ENCODE measurements at regions not wholly inside any gene's neighbourhood (a gene's known extent, or its start where the extent isn't known, plus 50 kb on each side); places are given as distances from the start of the nearest gene placed in this dataset.

DNA sequence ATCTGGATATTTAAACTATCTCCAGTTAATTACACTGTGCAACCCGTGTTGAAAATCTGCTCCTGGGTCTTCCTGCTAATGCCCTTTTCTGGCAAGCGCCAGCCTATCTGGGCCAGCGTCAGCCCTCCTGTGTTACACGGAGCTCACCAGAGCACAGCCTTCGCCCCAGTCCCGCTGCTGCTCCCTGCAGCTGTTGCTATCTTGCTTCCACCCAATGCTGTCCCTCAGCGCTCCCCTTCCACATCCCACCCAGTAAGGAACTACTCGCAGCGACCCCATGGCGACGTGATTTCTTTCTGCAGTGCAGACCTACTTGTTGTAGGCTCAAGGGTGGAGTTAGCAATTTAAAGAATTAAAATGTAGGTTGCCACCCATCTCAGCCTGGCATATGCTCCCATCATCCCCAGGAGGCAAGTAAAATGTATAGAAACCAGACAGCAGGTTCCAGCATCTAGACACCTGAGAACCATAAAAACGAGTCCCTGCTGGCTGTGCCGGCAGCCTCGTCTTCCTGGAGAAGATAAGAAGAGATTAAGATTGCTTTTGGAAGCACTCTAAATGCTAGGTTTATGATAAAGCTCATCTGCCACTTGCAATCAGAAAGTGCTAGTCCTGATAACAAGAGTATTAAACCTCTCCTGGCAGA, 254.3 kb upstream of the FOXQ1 start:
- no peak for DNase-seq
- Histone ChIP-seq H2AFZ (no peak overlapping the region), H3K79me2 (ENCODE audit: insufficient read depth) (no peaks in the 10 kb centered on the region), H3K9ac (no peak overlapping the region), H3K9me2 (ENCODE audit: insufficient read depth) (no peaks in the 10 kb centered on the region), H3K4me1 (ENCODE audit: insufficient read depth) (no peaks in the 10 kb centered on the region), H3F3A (ENCODE audit: insufficient read depth) (no peaks in the 10 kb centered on the region), H3K27ac (no peak overlapping the region), H3K4me2 (ENCODE audit: unreplicated experiment) (no peak overlapping the region), H3K36me3 (ENCODE audit: low read depth) (no peaks in the 10 kb centered on the region), H3K4me3 (no peak overlapping the region), H3K27me3 (replicated peaks; ENCODE audit: insufficient read depth) (peaks cover 4% of the 10 kb centered on the region; the same call in 1 of the 2 replicates), H3K9me3 (ENCODE audit: low read depth) (no peaks in the 10 kb centered on the region), H4K20me1 (ENCODE audit: insufficient read depth) (no peaks in the 10 kb centered on the region)
- in situ Hi-C loops (cut with MboI) = no loop called here
- 80 to 82% methylated on average over 14 of the region's 14 CpGs for WGBS, 2 experiments (ENCODE audit: low coverage in 1 of 2, low lambda C conversion rate in 2 of 2, missing lambda C conversion rate in 2 of 2)
- TF ChIP-seq EZH2phosphoT487 (IDR thresholded peaks at IDR 0.05; ENCODE audit: insufficient read depth, low read depth) = no peak
- TF ChIP-seq EZH2 (IDR thresholded peaks at IDR 0.05; ENCODE audit: insufficient read depth, poor library complexity, severe bottlenecking) = no peak

DNA sequence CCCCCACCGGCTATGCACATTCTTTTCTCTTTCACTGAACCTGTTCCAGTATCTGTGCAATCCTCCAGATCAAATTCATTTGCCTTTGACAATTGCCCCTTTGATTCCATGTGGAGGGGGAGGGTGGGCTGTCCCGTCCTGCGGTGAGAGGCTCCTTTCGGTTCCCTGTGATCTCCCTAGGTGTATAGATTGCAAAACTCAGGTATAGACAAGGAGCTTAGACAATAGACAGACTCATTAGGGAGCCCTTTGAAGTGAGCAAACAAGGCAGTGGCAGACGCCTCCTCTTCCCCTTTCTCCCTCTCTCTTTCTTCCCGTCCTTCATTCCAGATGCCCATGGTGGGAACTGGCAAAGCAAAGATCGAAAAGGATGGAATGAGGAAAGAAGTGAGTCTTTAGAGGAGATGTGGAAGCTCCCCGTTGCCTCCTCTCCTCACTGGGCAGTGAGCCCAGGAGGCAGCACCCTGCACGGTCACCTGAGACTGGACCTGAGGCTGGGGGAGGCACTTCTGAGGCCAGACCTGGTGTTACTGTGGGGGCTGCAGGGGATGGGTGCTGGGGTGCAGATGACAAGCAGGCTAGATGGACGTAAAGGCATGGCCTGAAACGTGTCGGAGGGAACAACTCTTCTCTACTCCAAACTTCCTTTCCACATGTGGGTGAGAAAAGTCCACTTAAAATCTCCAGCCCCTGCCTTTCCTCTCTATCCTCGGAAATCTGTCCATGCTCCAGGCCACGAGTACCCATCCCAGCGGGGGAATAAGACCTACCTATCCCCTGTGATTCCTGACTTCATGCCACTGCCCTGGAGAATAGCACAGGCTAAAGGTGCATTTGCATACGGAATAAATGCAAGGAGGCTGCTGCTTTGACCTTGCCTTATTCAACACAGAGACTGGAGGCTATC, 256.6 kb upstream of the FOXQ1 start:
- Histone ChIP-seq H3K27ac (no peak overlapping the region), H3K9me3 (ENCODE audit: low read depth) (no peaks in the 10 kb centered on the region), H3K4me1 (ENCODE audit: insufficient read depth) (no peaks in the 10 kb centered on the region), H4K20me1 (ENCODE audit: insufficient read depth) (no peaks in the 10 kb centered on the region), H3K27me3 (replicated peaks; ENCODE audit: insufficient read depth) (peaks cover 12% of the 10 kb centered on the region), H2AFZ (no peak overlapping the region), H3K4me2 (ENCODE audit: unreplicated experiment) (no peak overlapping the region), H3K36me3 (ENCODE audit: low read depth) (no peaks in the 10 kb centered on the region), H3K79me2 (ENCODE audit: insufficient read depth) (no peaks in the 10 kb centered on the region), H3F3A (ENCODE audit: insufficient read depth) (no peaks in the 10 kb centered on the region), H3K4me3 (no peak overlapping the region), H3K9ac (no peak overlapping the region), H3K9me2 (ENCODE audit: insufficient read depth) (no peaks in the 10 kb centered on the region)
- in situ Hi-C loops (cut with MboI) = no loop called here
- DNase-seq = no peak
- TF ChIP-seq EZH2phosphoT487 (IDR thresholded peaks at IDR 0.05; ENCODE audit: insufficient read depth, low read depth) (no peak), EZH2 (IDR thresholded peaks at IDR 0.05; ENCODE audit: insufficient read depth, poor library complexity, severe bottlenecking) (no peak)
- 56 to 59% methylated on average over 16 of the region's 16 CpGs for WGBS, 2 experiments (ENCODE audit: low coverage in 1 of 2, low lambda C conversion rate in 2 of 2, missing lambda C conversion rate in 2 of 2)

DNA sequence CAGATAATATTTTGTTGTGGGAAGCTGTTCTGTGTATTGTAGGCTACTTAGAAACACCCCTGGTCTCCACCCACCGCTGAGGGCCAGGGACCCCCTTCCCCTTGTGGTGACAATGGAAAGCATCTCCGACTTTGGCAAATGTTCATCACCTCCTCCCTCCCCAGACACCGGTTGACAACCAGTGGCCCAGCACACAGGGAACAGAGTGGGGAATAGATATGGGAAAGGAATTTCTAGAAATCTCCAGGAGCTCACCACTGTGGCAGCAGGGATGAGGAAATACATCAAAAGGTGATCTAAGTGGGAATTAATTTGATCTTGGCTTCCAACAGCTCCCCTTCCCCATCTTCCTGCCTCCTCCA, 257.3 kb upstream of the FOXQ1 start:
- no peaks in the 10 kb centered on the region for H3K9me3 ChIP-seq (ENCODE audit: low read depth)
- TF ChIP-seq EZH2 (IDR thresholded peaks at IDR 0.05; ENCODE audit: insufficient read depth, poor library complexity, severe bottlenecking) (no peak), EZH2phosphoT487 (IDR thresholded peaks at IDR 0.05; ENCODE audit: insufficient read depth, low read depth) (no peak)
- no peaks in the 10 kb centered on the region for H3K79me2 ChIP-seq (ENCODE audit: insufficient read depth)
- H3K9me2 ChIP-seq (ENCODE audit: insufficient read depth) = no peaks in the 10 kb centered on the region
- H3K4me1 ChIP-seq (ENCODE audit: insufficient read depth) = no peaks in the 10 kb centered on the region
- H3K4me3 ChIP-seq = no peak overlapping the region
- in situ Hi-C loops (cut with MboI) = no loop called here
- H2AFZ ChIP-seq = no peak overlapping the region
- H3K27me3 ChIP-seq (replicated peaks; ENCODE audit: insufficient read depth) = peaks cover 14% of the 10 kb centered on the region
- no peak overlapping the region for H3K27ac ChIP-seq
- no peaks in the 10 kb centered on the region for H3K36me3 ChIP-seq (ENCODE audit: low read depth)
- WGBS, 2 experiments (ENCODE audit: low coverage in 1 of 2, low lambda C conversion rate in 2 of 2, missing lambda C conversion rate in 2 of 2) = 68 to 70% methylated on average over 3 of the region's 3 CpGs
- no peak for DNase-seq
- H4K20me1 ChIP-seq (ENCODE audit: insufficient read depth) = no peaks in the 10 kb centered on the region
- no peak overlapping the region for H3K4me2 ChIP-seq (ENCODE audit: unreplicated experiment)
- no peak overlapping the region for H3K9ac ChIP-seq
- no peaks in the 10 kb centered on the region for H3F3A ChIP-seq (ENCODE audit: insufficient read depth)

DNA sequence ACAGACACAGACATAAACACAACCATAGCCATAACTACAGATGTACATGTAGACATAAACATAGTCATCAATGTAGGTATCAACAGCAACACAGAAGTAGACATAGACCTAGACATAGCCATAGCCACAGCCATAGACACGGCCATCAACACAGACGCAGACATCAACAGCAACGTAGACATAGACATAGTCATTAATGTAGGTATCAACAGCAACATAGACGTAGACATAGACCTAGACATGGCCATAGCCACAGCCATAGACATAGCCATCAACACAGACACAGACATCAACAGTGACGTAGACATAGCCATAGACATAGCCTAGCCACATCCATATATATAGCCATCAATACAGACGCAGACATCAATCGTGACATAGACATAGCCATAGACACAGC, 258.3 kb upstream of the FOXQ1 start:
- H2AFZ ChIP-seq = no peak overlapping the region
- H3F3A ChIP-seq (ENCODE audit: insufficient read depth) = no peaks in the 10 kb centered on the region
- H3K9me3 ChIP-seq (ENCODE audit: low read depth) = no peaks in the 10 kb centered on the region
- H3K27me3 ChIP-seq (replicated peaks; ENCODE audit: insufficient read depth) = peaks cover 14% of the 10 kb centered on the region
- no peak overlapping the region for H3K9ac ChIP-seq
- H3K9me2 ChIP-seq (ENCODE audit: insufficient read depth) = no peaks in the 10 kb centered on the region
- H3K36me3 ChIP-seq (ENCODE audit: low read depth) = no peaks in the 10 kb centered on the region
- H3K4me3 ChIP-seq = no peak overlapping the region
- no peaks in the 10 kb centered on the region for H4K20me1 ChIP-seq (ENCODE audit: insufficient read depth)
- 50 to 56% methylated on average over 7 of the region's 7 CpGs for WGBS, 2 experiments (ENCODE audit: low coverage in 1 of 2, low lambda C conversion rate in 2 of 2, missing lambda C conversion rate in 2 of 2)
- no peak overlapping the region for H3K4me2 ChIP-seq (ENCODE audit: unreplicated experiment)
- in situ Hi-C loops (cut with MboI) = no loop called here
- no peak overlapping the region for H3K27ac ChIP-seq
- DNase-seq = no peak
- no peaks in the 10 kb centered on the region for H3K79me2 ChIP-seq (ENCODE audit: insufficient read depth)
- TF ChIP-seq EZH2phosphoT487 (IDR thresholded peaks at IDR 0.05; ENCODE audit: insufficient read depth, low read depth) (no peak), EZH2 (IDR thresholded peaks at IDR 0.05; ENCODE audit: insufficient read depth, poor library complexity, severe bottlenecking) (no peak)
- no peaks in the 10 kb centered on the region for H3K4me1 ChIP-seq (ENCODE audit: insufficient read depth)

All from GM23248 (cell line).